Cardiac muscle cell (in vitro differentiated cells and primary cell): ENCODE measurements at regions not wholly inside any gene's neighbourhood (a gene's known extent, or its start where the extent isn't known, plus 50 kb on each side); places are given as distances from the start of the nearest gene placed in this dataset.

Source experiments
- DNase-seq, 2 donors: peaks; one replicate each; pipeline versions ENCODE4 v3.0.0 to v3.0.0-alpha.2; 2010 to 2017; ENCODE audit warnings: low read depth in 1 of 2, low spot score in 1 of 2
- H3K27ac ChIP-seq: fragments of 200-600 bp; sonication (generic); 2 replicates; pipeline ENCODE4 v1.5.1; 2016
- H3K27me3 ChIP-seq: fragments of 200-600 bp; sonication (generic); 2 replicates; pipeline ENCODE4 v1.6.0; 2016; ENCODE audit warnings: control low read depth
- H3K36me3 ChIP-seq: fragments of 200-600 bp; sonication (generic); 2 replicates; pipeline ENCODE4 v1.5.1; 2016; ENCODE audit warnings: control low read depth
- H3K4me1 ChIP-seq: fragments of 200-600 bp; sonication (generic); 2 replicates; pipeline ENCODE4 v1.8.1; 2017; ENCODE audit warnings: low read depth, mild to moderate bottlenecking, mixed run types
- H3K4me3 ChIP-seq: fragments of 200-600 bp; sonication (generic); 2 replicates; pipeline ENCODE4 v1.5.1; 2016; ENCODE audit warnings: mild to moderate bottlenecking
- H3K9me3 ChIP-seq: fragments of 200-600 bp; sonication (generic); 2 replicates; pipeline ENCODE4 v1.5.1; 2017; ENCODE audit warnings: low read depth, mild to moderate bottlenecking, control low read depth
- TF ChIP-seq, protein P1 (sequence below): IDR thresholded peaks from 2 replicates; pipeline ENCODE4 v1.5.1; 2012; ENCODE audit warnings: low read depth, mild to moderate bottlenecking, low read length

DNA sequence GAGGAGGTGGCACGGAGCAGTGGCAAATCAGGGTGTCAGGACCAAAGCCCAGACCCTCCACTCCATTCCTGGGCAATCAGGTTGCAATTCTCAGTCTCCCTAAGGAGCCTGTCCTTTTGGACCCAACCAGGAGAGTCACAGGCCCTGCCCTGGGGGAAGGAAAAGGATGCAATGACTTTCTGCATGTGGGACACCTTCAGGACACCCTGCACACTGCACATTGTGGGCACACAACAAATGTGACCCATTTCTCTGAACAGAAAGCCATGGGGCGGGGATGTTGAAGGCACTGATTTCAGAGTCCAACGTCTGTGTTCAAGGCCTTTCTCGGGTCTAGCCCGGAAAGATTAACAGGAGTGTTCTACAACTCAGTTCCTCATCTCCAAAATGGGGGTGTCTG is 286.2 kb upstream of the FOXF1 start:
- Histone ChIP-seq H3K4me3 (no peak overlapping the region), H3K27me3 (no peaks in the 10 kb centered on the region), H3K9me3 (no peaks in the 10 kb centered on the region), H3K27ac (no peak overlapping the region), H3K36me3 (no peaks in the 10 kb centered on the region), H3K4me1 (peaks cover 32% of the 10 kb centered on the region)
- no peak for DNase-seq
- TF ChIP-seq, protein P1, sequence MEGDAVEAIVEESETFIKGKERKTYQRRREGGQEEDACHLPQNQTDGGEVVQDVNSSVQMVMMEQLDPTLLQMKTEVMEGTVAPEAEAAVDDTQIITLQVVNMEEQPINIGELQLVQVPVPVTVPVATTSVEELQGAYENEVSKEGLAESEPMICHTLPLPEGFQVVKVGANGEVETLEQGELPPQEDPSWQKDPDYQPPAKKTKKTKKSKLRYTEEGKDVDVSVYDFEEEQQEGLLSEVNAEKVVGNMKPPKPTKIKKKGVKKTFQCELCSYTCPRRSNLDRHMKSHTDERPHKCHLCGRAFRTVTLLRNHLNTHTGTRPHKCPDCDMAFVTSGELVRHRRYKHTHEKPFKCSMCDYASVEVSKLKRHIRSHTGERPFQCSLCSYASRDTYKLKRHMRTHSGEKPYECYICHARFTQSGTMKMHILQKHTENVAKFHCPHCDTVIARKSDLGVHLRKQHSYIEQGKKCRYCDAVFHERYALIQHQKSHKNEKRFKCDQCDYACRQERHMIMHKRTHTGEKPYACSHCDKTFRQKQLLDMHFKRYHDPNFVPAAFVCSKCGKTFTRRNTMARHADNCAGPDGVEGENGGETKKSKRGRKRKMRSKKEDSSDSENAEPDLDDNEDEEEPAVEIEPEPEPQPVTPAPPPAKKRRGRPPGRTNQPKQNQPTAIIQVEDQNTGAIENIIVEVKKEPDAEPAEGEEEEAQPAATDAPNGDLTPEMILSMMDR = peak; percentile 3

DNA sequence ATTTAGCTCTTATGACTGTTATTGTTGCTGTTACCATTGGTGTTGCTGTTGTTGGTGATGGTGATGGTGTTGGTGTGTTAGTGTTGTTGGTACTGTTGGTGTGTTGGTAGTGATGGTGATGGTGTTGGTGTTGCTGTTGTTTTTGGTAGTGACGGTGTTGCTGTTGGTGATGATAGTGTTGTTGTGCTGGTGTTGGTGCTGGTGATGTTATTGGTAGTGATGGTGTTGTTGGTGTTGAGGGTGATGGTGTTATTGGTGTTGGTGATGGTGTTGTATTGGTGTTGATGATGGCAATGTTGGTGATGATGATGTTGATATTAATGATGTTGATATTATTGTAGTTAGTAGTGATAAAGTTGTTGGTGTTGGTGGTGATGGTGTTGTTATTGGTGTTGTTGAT is 285.7 kb upstream of the FOXF1 start:
- Histone ChIP-seq H3K27ac (no peak overlapping the region), H3K4me3 (no peak overlapping the region), H3K27me3 (no peaks in the 10 kb centered on the region), H3K9me3 (no peaks in the 10 kb centered on the region), H3K4me1 (peaks cover 31% of the 10 kb centered on the region), H3K36me3 (no peaks in the 10 kb centered on the region)
- DNase-seq = no peak
- TF ChIP-seq, protein P1 = no peak

DNA sequence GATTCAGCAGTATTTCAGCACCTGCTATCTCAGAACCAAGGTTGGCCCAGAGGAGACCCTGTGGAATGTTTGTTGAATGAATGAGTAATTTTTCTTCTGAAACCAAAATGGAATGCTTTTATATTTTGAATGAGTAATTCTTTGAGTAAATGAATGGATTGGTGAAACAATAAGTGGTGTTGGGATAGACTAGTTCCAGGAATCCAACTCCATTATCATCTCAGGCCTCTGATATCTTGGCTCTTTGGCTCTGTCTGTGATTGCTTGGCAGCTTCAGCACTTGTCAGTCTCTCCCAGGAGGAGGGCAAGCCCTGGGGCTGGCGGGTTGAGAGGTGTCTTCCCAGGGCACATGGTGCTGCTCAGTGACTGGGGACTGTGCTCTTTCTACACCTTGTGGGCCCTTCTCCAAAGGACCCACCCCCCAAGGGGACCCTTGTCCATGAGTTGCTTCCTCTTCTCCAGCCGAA is 284.4 kb upstream of the FOXF1 start:
- Histone ChIP-seq H3K4me3 (no peak overlapping the region), H3K9me3 (no peaks in the 10 kb centered on the region), H3K36me3 (no peaks in the 10 kb centered on the region), H3K4me1 (peaks cover 20% of the 10 kb centered on the region), H3K27ac (no peak overlapping the region), H3K27me3 (no peaks in the 10 kb centered on the region)
- TF ChIP-seq, protein P1 = no peak
- no peak for DNase-seq

DNA sequence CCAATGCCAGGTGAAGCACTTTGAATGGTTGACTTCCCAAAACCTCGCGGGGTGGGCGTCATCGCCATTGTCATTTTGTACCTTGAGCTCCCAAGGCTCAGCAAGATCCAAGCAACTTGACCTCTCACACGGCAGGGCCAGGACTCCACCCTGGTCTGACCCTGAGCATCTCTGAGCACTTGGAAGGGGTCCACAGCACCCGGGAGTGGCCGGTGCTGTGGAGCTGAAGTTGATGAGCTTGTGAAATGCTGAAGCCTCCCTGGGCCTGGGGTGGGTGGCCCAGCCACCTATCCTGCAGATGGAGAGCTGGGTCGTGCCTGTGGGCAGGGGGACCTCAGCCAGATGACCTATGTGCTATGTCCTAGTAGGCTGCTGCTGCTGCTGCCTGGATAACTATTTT is 283.3 kb upstream of the FOXF1 start:
- Histone ChIP-seq H3K4me3 (no peak overlapping the region), H3K36me3 (no peaks in the 10 kb centered on the region), H3K27ac (no peak overlapping the region), H3K27me3 (no peaks in the 10 kb centered on the region), H3K9me3 (no peaks in the 10 kb centered on the region), H3K4me1 (peaks cover 18% of the 10 kb centered on the region)
- DNase-seq = no peak
- TF ChIP-seq, protein P1 = no peak

DNA sequence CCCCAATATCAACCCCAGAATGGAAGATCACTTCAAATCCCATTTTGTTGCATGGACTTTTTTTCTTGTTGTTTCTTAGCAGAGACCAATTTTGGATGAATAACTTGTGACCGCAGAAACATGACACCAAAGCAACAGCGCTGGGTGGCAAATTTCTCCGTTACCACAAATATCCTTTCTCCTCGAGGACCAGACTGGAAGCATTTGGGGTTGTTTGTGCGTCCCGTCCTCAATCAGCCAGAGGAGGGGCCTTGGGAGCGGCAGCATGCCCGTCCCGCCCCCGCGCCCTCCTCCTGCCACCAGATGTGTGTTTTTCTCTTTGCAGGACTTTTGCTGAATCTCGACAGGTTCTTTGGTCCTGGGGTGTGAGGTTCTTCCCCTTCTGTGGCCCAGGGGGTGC is 282.5 kb upstream of the FOXF1 start:
- H3K27me3 ChIP-seq = no peaks in the 10 kb centered on the region
- H3K4me1 ChIP-seq = peaks cover 12% of the 10 kb centered on the region
- no peak overlapping the region for H3K4me3 ChIP-seq
- DNase-seq = no peak
- H3K9me3 ChIP-seq = no peaks in the 10 kb centered on the region
- H3K27ac ChIP-seq = no peak overlapping the region
- TF ChIP-seq, protein P1 = no peak
- no peaks in the 10 kb centered on the region for H3K36me3 ChIP-seq

DNA sequence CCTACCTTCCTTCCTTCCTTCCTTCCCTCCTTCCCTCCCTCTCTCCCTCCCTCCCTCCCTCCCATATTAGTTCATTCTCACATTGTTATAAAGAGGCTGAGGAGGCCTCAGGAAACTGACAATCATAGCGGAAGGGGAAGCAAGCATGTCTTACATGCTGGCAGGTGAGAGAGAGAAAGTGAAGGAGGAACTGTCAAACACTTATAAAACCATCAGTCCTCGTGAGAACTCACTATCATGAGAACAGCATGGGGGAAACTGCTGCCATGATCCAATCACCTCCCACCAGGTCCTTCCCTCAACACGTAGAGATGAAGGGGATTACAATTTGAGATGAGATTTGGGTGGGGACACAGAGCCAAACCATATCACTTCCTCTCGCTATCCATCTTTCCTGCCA is 281.6 kb upstream of the FOXF1 start:
- TF ChIP-seq, protein P1 = no peak
- Histone ChIP-seq H3K4me3 (no peak overlapping the region), H3K27me3 (no peaks in the 10 kb centered on the region), H3K9me3 (no peaks in the 10 kb centered on the region), H3K4me1 (peaks cover 6% of the 10 kb centered on the region), H3K27ac (no peak overlapping the region), H3K36me3 (no peaks in the 10 kb centered on the region)
- DNase-seq = no peak
